HG03354 (cell line): ENCODE measurements at regions not wholly inside any gene's neighbourhood (a gene's known extent, or its start where the extent isn't known, plus 50 kb on each side); places are given as distances from the start of the nearest gene placed in this dataset.
"Not testable (repeated sequence)": the region's sequence is repeated elsewhere in the genome, so short reads cannot be mapped to it uniquely, and the experiment has no call there.

Source experiments
- ATAC-seq: cut with Tn5 transposase; IDR thresholded peaks from one replicate; pipeline ENCODE4 v1.9.1; 2021; ENCODE audit warnings: mild to moderate bottlenecking; ENCODE audit not compliant: unreplicated experiment, poor library complexity, severe bottlenecking

DNA sequence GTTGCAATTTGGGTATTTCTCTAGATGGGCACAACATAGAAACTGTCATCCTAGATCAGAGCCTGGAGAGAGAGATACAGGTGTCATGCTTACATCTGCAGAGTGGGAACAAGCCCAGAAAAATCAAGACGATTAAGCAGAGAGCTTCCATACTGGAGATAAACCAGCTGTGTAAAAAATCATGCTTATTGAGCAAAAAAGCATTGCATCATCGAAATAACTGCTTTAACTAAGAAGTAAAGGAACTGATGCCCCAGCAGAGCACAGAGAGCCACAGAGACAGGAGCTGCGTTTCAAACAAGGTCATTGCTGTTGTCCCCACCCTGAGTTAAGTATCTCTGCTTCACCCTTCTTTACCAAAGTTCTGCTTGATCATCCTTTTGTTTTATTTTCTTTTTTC, 138.0 kb downstream of the CCDC74A start:
- ATAC-seq, result not testable (repeated sequence)

DNA sequence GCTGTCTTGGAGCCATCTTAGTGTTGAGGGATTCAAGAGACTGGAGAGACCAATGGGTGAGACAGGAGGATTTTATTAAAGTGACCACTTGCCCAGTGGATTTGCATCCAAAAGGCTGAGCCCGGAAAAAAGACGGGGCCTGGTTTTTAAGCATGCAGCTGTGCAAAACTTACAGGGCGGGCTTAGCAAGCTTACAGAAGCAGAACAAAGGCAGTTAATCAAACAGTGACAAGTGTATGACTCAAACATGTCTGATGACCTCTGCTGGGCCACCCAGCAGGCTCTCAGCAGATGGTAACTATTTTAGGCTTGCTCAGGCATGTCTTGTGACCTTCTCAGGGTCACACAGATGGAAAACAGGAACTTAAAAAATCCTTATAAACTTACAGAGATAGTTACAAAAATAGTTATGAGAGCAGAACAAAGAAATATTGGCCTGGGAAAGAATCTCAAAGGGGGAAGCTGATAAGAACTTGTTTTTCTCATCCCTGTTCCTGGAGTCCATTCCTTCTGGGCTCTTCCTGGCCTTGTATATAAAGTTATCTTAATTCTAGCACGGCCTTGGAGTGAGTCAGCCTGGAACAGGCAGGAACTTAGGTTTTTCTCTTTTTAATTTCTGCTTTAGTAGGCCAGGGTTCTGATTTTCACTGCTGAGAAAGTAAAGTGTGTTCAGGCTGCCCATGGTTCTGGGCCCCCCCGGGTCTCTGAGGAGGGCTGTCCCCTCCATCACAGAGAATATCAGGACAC, 141.3 kb downstream of the CCDC74A start:
- not testable (repeated sequence) for ATAC-seq

GRCh38 chr2:131671841-131672470, 144.3 kb downstream of the CCDC74A start:
- ATAC-seq, result not testable (repeated sequence)

- peak; percentile 91 for ATAC-seq
Measured at GRCh38 chr2:131672471-131673399, 145.0 kb downstream of the CCDC74A start.

DNA sequence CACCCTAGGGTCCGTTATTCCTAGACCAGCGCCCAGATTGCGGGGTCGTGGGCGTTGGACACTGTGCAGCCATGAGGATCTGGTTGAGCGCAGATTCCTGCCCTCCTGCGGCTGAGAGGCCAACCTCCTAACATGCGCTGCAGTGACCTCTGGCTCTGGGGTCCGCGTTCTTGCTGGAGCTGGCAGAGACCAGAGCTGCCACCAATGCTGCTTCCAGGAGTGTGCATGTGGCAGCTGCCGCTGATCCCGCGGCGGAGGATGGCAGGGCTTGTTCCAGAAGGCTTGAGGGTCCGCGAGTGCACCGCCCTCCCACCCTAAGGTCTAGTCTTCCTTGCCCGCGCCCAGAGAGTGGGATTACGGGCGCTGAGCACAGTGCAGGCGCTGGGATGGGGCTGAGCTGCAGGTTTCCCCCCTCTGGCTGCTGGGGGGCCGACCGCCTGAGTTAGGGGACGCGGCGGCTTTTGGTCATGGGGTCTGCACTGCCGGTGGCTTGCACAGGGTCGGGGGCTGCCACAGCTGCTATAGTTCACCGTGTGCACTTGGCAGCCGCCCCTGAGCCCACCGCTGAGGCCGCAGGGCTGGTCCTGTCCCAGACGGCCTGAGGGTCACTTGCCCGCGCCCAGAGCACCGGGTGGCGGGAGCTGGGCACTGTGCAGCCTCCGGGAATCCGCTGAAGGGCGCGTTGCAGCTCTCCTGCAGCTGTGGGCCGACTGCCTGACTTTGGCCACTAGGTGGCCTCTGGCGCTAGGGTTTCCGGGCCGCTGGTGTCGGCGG, 145.9 kb downstream of the CCDC74A start:
- ATAC-seq, result peak; percentile 94

DNA sequence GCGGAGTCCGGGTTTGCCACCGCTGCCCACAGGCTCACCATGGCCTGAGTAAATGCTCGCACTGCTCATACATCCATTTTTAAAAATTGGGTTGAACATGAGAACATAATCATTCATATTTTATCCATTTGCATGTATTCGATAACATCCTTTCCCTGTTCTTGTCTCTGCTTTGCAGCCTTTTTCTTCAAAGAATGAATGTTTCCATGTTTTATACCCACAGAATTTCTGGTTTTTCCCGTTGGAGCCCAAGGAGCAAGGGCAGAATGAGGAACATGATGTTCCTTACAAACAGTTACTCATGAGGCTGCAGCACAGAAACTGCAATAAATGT, 146.5 kb downstream of the CCDC74A start:
- ATAC-seq, result no peak

DNA sequence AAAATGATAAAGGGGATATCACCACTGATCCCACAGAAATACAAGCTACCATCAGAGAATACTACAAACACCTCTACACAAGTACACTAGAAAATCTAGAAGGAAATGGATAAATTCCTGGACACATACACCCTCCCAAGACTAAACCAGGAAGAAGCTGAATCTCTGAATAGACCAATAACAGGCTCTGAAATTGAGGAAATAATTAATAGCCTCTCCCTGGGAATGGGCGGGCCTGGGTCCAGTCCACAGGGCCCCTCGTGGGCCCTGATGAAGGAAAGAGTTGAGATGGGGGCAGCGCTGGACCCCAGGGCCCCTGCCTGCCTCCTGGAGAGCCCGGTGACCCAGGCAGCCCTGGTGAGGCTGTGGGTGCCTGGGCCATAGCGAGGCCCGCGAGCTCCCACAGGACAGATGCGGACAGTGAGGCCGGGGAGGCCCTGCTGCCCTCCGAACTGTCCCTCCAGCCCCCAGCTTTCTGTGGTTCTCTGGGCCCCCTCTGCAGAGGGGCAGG, 154.0 kb downstream of the CCDC74A start:
- ATAC-seq, result peak; percentile 26

DNA sequence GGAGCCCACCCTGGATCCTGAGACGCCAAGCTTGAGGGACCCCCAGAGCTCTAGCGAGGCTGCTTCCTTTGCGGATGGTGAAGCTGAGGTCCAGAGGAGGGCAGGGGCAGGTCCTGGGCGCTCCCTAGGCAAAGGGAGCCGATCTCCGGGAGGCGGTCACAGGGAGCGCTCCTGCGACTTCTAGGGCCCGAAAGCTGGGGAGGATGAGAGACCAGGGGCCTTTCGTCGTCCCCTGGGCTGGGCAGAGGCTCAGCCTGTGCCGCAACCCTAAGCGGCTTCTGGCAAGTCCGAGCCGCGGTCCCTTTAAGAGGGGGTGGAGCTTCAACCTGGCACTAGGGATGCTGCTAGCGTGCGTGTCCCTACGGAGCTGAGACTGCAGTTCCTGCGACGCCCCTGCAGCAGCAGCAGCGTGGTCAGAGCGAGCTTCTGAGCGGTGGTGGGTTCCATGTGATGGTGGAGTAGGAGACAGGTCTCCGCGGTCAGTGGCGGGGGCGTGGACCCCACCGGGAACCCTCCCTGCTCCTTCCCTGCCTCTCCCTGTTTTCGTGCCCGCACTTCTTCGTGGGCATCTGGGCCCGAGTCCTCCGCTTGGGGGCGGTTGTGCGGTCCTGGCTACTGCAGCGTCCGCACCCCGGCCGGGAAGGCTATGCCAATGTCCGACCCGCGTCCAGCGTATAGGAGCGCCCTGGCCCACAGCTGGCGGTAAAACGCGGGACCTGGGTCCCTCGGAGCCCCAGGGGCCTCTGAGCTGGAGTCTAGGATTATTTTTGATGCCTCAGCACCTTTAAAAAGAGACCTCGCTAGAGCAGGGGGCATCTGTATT, 154.6 kb downstream of the CCDC74A start:
- ATAC-seq, result peak; percentile 99

DNA sequence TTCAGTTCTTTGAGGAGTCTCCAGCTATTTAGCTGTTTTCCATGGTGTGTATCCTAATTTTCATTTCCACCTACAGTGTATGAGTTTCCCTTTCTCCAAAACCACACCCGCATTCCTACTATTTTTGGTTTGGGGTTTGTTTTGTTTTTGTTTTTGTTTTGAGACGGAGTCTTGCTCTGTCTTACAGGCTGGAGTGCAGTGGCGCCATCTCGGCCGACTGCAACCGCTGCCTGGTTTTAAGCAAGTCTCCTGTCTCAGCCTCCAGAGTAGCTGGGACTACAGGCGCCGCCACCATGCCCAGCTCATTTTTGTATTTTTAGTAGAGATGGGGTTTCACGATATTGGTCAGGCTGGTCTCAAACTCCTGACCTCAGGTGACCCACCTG, 155.2 kb downstream of the CCDC74A start:
- ATAC-seq, result peak; percentile 49

DNA sequence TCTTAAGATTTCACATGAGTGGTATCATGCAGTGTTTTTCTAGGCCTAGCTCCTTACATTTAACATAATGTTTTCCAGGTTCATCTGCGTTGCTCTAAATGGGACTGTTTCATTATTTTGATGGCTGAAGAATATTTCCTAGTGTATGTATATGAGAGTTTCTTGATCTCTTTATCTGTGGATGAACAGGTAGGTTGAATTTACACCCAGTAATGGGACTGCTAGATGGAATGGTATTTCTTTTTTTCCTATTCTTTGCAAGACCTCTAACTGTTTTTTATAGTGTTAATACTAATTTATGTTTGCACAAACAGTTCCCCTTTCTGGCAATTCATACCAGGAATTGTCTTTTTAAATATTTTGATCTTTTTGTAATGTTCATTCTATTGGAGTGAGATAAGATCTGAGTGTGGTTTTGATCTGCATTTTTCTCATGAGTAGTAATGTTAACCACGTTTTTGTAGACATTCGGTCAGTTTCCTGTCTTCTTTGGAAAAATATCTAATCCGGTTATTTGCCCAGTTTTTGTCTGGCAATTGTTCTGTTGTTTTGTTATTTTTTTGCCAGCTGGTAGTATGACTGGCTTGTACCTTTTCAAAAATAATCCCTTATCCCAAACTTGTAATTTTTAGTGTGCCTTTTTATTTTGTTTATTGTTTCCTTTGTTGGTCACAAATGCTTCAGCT, 157.1 kb downstream of the CCDC74A start:
- not testable (repeated sequence) for ATAC-seq

- not testable (repeated sequence) for ATAC-seq
Measured at GRCh38 chr2:131686164-131686893, 158.6 kb downstream of the CCDC74A start.

DNA sequence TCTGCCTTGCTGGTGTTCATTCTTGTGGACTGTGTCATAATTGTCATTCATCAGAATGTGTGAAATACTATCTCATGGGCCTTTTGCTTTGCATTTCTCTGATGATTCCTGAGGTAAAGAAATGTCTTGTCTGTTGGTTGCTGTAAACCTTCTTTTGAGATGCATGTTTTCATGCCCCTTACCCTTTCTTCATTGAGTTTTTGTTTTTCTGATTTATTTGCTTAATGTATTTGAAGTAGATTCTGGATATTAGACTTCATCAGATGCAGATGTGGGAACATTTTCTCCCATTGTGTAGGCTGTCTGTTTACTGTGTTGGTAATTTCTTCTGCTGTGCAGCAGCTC, 159.2 kb downstream of the CCDC74A start:
- not testable (repeated sequence) for ATAC-seq

GRCh38 chr2:131689066-131689465, 161.4 kb downstream of the CCDC74A start:
- not testable (repeated sequence) for ATAC-seq

GRCh38 chr2:131711268-131711667, 183.6 kb downstream of the CCDC74A start:
- not testable (repeated sequence) for ATAC-seq

DNA sequence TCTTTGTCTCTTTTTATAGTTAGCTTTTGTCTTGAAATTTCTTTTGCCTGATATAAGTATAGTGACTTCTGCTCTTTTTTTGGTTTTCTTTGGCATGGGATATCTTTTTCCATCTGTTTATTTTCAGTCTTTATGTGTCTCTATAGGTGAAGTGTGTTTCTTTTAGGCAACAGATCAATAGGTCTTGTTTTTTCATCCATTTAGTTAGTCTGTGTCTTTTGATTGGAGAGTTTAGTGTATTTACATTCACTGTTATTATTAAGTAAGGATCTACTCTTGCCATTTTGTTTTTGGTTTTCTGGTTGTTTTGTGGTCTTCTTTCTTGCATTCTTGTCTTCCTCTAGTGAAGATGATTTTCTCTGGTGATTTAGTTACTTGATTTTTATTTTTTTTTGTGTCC, 190.2 kb downstream of the CCDC74A start:
- not testable (repeated sequence) for ATAC-seq

DNA sequence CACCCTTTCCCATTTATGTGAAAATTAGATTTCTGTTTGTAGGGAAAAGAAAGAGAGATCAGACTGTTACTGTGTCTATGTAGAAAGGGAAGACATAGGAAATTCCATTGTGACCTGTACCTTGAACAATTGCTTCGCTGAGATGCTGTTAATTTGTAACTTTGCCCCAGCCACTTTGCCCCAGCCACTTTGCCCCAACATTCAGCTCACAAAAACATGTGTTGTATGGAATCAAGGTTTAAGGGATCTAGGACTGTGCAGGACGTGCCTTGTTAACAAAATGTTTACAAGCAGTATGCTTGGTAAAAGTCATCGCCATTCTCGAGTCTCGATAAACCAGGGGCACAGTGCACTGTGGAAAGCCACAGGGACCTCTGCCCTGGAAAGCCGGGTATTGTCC, 193.5 kb downstream of the CCDC74A start:
- not testable (repeated sequence) for ATAC-seq

- not testable (repeated sequence) for ATAC-seq
Measured at GRCh38 chr2:131722256-131722655, 194.6 kb downstream of the CCDC74A start.

- no peak for ATAC-seq
Measured at GRCh38 chr2:131724019-131724418, 196.3 kb downstream of the CCDC74A start.
